GM12874 (cell line): ENCODE measurements at regions not wholly inside any gene's neighbourhood (a gene's known extent, or its start where the extent isn't known, plus 50 kb on each side); places are given as distances from the start of the nearest gene placed in this dataset.

Experiments
- TF ChIP-seq, protein P1 (sequence below): IDR thresholded peaks from 2 replicates; pipeline ENCODE4 v1.5.1; 2011; ENCODE audit warnings: low read depth, mild to moderate bottlenecking, control low read depth, low read length, moderate library complexity; ENCODE audit not compliant: insufficient read depth

DNA sequence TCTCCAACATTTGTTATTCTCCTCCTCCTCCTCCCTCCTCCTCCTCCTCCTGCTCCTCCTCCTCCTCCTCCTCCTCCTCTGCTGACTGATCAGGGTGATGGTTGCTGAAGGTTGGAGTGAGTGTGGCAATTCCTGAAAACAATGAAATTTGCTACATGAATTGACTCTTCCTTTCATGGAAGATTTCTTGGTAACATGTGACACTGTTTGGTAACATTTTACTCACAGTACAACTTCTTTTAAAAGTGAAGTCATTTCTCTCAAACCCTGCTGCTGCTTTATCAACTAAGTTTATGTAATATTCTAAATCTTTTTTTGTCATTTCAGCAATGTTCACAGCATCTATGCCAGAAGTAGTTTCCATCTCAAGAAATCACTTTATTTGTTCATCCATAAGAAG lies 543.0 kb downstream of the MAFB start:
- TF ChIP-seq, protein P1, sequence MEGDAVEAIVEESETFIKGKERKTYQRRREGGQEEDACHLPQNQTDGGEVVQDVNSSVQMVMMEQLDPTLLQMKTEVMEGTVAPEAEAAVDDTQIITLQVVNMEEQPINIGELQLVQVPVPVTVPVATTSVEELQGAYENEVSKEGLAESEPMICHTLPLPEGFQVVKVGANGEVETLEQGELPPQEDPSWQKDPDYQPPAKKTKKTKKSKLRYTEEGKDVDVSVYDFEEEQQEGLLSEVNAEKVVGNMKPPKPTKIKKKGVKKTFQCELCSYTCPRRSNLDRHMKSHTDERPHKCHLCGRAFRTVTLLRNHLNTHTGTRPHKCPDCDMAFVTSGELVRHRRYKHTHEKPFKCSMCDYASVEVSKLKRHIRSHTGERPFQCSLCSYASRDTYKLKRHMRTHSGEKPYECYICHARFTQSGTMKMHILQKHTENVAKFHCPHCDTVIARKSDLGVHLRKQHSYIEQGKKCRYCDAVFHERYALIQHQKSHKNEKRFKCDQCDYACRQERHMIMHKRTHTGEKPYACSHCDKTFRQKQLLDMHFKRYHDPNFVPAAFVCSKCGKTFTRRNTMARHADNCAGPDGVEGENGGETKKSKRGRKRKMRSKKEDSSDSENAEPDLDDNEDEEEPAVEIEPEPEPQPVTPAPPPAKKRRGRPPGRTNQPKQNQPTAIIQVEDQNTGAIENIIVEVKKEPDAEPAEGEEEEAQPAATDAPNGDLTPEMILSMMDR = no peak

DNA sequence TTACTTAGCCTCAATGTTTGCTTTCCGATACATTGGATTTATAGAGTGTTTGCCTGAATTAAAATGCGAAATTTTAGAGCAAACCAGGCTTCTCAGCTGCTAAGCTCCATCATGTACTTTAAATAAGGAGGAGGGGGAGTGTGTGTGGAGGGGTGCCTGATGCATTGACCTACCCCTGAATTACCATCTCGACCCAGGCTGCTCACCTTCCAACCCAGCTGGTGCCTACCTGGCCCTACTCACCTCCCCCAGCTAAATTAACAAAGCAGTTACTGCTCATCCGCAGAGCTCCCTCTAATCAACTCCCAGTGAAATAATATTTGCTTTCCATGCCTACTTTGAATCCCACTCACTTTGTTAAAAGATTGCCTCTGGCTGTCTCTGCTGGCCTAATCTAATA lies 544.5 kb downstream of the MAFB start:
- TF ChIP-seq, protein P1 = no peak

DNA sequence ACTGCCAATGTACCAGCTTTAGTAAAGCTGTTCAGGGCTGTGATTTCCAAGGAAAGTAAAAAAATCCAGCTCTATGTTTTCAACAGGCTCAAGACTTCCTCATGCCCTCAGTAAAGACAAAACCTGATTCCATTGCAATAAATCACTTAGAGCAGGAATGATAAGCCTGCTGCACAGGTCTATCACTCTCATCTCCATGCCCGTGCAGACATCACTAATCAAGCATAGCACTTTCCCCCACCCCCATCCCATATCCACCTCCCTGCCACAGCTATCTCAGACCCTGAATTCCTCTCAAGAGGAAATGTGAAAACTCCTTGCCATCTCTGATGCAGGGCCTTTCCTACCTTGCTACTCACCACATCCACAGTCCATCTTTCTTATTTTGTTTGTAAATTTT lies 554.9 kb downstream of the MAFB start:
- TF ChIP-seq, protein P1 = no peak

DNA sequence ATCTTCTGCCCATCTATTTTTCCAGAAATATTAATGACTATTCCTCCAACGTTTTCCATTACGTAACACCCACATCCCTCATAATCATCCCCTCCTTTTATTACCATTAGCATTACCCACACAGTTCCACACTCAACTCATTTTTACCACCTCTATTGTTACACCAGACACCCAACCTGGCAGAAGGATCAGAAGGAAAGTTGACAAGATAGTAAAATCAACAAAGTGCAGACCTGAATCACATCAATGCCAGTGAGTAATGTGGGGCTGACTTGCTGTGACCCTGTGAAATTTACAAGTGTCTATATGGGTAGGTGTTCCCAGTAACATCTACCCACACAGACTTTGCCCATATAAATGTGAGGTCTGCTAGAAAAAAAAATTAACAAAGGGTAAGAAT lies 568.2 kb downstream of the MAFB start:
- TF ChIP-seq, protein P1 = no peak

DNA sequence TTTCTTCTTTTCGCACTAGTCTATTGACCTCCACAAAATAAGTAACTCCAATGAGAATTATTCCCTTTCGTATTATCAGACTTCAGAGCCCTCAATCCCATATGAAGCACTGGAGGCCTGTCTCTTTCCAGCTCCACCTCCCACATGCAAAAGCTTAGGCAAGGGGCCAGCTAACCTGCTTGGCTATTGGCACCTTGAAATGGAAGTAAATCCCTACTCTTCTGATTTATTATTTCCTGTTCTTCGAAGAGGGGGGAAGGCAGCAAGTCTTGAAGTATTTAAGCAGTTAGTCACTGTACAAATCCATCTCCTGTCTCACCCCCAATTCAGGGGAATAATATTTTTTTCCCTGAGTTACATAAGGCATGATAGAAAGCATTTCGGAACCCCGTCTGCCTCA lies 577.8 kb downstream of the MAFB start:
- TF ChIP-seq, protein P1 = no peak

DNA sequence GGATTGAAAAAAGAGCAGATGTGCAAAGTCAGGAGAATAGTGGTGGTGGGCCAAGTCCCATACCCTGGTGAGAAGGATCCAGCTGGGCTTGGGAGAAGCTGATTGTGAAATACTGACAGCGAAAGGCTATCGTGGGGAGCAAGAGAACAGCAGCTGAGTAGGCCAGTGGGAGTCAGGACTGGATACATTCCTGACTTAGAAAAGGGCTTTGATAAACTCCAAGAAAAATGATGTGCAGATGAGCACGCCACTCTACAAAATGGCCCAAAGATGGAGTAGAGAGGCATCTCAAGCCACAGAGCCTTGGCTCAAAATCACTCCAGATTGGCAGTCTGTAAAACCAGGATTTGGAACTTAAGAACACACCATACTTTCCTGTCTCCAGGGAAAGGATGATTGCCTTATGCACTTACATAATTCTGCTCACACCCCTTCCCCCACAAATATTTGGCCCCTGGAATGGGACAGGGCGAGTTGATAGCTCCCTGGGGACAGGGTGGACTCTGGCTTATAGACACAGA lies 578.7 kb downstream of the MAFB start:
- TF ChIP-seq, protein P1 = no peak

DNA sequence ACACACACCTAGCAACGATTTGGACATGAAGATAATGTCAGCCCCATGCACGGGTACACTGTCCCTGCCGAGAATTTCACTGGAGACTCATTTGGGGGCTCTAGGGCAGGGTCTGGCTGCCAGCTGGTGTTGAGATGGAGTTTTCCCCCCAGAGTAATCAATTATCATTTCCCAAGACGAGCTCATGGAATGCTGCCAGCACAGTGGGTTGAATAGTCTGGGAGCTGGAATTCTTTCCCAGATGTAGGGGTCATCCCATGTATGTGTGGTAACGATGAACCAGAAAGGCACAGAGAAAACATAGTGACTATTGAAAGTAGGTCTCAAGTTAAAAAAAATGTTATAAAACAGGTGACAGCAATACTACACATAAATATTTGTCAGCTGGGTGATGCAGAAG lies 579.9 kb downstream of the MAFB start:
- TF ChIP-seq, protein P1 = no peak

DNA sequence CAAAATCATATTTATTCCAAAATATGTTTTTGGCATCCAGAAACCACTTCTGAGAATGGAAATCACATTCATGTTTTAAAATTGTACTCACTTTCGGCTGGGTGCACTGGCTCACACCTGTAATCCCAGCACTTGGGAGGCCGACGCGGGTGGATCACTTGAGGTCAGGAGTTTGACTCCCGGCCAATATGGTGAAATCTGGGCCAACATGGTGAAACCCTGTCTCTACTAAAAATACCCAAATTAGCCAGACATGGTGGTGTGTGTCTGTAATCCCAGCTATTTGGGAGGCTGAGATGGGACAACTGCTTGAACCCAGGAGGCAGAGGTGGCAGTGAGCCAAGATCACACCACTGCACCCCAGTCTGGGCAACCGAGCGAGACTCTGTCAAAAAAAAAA lies 580.7 kb downstream of the MAFB start:
- TF ChIP-seq, protein P1 = no peak
